AG08395 (cell line): ENCODE measurements at regions not wholly inside any gene's neighbourhood (a gene's known extent, or its start where the extent isn't known, plus 50 kb on each side); places are given as distances from the start of the nearest gene placed in this dataset.

Experiments
- DNase-seq: peaks from one replicate; pipeline ENCODE4 v3.0.0; 2012; ENCODE audit warnings: mixed read lengths, low spot score

DNA sequence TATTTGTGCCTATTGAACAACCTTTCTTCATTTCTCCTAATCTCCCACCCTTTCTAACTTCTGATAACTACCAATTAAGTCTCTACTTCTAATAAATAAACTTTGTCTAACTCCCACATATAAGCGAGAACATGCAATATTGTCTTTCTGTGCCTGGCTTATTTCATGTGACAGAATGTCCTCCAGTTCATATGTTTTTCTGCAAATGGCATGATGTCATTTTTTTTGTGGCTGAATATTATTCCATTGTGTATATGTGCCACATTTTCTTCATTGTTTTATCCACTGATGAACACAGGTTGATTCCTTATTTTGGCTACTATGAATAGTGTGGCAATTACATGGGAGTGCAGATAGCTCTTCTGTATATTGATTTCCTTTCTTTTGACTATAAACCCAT is 1041.5 kb upstream of the MANEA start:
- DNase-seq = no peak

DNA sequence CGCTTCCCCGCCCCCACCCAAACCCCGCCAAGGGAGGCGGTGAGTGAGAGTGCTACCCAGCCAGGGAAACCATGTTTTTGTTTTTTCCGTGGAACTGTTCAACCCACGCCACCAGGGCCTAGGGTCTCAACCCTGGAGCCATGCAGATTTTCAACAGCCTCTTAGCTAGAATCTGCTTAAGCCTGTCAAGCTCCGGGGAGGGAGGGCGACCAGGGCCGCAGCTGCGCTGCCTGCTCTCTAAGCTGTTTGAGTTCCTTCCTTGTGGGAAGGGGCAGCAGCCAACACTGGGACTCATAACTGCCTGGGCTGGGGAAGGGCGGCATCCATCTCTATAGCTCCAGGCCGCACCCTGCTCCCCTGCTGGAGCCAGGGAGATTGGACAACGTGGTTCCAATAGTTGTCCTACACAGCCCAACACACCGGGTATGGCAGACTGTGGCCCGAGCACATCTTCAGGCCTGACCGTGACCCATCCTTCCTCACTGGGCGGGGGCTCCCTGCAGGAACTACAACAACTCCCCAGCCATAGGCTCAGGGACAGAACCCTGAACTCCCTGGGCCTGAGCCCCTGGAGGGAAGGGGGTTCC is 1065.7 kb upstream of the MANEA start:
- no peak for DNase-seq

DNA sequence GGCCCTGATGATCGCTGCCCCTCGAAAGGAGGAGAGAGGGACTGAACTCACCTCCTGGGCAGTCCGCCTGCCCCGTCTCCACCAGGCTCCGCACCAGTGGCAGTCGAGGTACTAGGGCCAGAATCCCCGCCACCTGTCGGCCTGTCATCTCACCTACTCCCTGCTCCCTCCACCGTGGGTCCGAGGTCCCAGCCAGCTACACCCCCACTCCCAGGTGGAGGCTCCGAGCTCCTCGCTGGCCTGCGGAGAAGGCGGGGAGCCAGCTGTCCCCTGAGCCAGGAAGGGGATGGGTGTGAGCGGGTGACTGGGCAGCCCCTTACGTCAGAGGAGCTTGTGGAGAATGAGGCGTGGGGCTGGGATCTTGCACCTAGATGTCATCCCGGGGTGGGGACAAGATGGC is 1066.5 kb upstream of the MANEA start:
- DNase-seq = no peak

DNA sequence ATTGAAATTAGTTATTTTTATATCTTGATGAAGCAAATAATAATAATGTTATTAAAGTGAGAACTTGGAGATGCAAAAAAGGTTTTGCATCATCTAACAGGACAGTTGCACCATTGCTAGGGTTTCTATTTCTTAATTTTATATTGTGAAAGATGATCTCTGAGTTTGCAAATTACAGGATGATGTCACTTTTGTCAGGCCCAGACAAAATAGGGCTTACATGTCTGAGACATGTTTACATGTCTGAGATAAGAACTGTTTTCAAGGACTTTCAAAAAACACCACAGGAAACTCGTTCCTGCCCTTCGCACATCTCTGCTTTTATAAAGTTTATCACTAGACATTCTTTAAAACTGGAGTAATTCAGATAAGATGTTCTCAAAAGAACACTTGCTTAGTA is 1075.8 kb upstream of the MANEA start:
- DNase-seq = no peak

DNA sequence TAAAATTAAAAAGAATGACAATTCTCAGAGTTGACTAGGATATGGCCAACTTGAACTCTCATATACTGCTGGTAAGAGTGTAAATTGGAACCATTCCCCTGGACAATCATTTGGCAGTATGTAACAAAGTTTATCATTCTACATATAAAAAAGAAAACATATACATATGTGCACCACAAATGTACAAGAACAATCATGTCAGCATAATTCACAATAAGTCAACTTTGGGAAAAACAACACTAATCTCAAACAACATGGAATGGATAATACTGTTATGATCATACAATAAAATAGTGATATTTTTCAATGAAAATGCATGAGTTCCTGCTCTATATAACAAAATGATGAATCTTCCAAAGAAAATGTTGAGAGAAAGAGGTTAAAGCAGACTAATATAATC is 1078.7 kb upstream of the EPHA7 start:
- DNase-seq = no peak

DNA sequence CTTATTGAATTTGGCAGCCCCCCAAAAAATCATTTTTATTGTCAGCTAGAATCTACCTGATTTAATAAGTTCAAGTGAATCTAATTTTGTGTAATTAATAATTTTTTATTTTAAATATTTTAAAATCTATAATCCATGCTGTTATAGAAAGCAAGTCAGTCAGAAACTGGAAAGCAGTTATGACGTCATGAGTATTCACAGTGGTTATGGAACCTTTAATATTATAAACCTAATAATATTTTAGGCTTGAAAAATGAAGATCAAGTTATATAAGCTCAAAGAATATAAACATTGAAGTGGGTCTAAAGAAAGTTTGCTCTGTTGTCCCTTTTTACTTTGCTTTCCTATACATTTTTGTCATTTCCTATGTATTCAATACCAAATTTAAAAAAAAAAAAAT is 1075.1 kb upstream of the EPHA7 start:
- DNase-seq = no peak

DNA sequence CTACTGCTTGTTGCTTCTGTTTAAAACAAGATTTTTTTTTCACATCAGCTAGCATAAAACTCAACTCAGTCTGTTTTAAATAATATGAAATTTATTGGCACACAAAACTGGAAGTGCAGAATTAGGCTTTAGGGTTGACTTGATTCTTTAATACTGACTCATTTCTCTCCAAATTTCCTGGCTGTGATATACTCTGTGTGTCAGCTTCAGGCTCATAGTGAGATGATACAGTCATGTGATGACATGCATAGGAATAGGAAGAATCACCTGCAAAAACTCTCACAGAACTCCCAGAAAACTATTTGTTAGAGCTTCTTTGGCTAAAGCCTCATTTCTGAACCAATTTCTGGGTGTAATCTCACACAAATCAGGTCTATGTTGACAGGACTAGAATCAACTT is 1068.0 kb upstream of the EPHA7 start:
- DNase-seq = no peak

DNA sequence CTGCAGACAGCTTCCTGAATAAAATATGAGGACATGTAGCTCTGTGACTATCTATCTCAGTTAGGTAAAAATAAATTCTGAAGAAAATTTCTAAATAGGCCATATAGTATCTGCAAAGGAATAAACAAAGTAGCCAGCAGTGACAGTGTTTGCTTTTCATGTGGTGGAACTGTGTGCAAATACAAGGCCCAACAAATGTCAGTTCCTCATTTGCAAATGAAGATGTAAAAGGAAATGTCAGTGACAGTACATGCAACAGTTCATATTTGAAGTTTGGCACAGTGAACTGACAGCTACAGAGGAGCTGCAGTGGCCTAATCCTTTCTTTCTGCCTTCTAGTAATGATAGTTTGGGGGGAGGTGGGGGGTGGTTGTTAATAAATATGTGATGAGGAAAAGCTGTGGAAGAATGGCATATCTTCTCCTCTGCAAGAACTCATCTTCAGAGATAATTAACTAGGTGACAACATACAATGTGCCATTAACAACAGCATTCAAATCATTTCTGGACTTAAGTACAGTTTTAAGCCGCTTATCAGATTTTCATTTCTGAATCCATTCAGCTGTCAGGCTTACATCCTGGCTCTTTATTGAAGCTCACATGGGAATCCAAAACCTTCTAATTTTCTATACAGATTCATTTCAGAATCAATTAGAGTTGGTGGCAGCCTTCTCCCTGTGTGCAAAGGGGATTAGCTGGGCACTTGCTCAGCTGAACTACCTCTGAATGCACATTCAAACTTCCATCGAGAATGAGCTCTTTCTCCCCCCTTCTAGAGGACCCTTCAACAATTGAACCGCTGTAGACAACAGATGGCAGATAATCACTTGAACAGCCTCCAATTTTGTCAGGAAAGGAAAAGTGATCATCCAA is 1059.0 kb upstream of the EPHA7 start:
- DNase-seq = no peak

DNA sequence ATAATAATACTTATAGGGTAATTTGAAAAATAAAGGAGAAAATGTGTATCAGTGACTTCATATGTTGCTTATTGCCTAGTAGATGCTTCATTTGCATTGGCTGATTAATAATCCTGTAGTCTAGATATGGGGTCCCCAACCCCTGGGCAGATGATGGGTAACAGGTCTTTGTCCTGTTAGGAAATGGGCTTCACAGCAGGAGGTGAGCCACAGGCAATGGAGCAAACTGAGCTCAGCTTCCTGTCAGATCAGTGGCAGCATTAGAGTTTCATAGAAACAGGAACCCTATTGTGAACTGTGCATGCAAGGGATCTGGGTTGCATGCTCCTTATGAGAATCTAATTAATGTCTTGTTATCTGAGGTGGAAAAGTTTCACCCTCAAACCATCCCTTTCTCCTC is 1049.5 kb upstream of the EPHA7 start:
- DNase-seq = no peak

DNA sequence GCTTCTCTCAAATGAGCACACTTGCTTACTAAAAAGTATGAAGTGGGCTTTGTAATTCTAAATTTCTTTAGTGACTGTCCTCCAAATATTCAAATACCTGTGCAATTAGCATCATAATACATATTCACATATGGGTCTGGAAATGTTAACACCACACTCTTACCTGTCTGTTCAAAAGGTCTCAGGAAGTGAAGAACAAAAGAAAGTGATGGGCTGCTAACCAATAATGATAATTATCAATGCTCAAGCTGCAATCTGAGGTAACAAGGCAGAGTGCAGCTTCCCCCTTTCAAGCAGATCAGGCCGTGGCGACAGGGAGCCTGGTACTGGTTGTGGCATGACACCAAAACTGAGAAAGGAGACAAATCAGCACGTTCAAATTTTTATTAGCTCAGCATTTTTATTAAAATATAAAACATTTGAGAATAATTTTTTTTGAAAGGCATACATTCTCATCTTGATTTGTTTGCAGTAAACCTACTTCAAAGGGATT is 1044.7 kb upstream of the EPHA7 start:
- DNase-seq = no peak

DNA sequence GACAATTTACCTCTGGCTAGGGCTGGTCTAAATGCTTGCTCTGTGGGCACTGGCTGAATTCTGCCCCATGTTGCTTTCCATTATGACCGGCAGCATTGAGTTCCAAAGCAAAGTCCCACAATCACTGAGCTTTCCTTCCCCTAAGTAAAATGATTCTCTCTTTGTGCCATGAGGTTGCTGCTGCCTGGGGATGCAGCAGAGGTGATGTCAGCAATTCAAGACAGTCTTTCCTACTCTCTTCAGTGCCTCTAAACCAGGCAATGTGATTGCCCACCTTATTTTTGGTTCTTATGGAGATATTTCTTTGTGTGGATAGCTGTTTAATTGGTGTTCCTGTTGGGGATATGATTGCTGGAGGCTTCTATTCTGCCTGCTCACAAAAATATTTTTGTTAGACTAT is 1043.9 kb upstream of the EPHA7 start:
- DNase-seq = no peak

DNA sequence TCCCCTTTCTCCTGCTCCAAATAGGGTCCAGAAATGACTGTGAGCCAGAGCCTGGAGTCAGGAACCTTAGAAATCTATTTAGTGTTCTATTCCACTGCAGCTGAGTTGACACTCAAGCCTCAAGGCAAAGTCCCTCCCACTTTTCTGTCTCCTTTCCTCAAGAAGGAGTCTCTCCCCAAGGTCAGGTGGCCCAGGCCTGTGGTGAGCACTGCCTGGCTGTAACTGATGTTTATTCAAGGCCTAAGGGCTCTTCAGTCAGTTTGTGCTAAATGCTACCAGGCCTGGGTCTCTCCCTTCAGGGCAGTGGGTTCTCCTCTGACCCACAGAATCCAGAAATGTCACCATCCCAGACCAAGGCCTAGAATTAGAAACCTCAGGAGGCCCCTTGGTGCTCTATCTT is 1042.9 kb upstream of the EPHA7 start:
- no peak for DNase-seq

DNA sequence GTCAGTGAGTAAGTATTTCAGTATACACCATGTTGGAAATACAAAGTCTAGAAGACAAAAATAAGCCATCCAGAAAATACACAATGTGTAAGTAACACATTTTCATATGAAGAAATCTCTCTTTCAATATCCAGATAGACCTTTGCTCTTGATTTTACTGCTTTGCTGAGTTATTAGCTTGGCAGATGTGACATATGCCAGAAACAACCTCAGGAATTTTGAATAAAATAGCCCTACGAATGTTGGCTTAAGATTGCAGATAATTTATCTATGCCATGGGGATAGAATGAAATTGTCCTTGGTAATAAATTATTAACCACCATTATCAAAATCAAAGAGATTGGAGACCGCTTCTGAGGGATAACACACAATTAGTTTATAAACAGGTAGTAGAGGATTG is 1036.9 kb upstream of the EPHA7 start:
- DNase-seq = no peak

DNA sequence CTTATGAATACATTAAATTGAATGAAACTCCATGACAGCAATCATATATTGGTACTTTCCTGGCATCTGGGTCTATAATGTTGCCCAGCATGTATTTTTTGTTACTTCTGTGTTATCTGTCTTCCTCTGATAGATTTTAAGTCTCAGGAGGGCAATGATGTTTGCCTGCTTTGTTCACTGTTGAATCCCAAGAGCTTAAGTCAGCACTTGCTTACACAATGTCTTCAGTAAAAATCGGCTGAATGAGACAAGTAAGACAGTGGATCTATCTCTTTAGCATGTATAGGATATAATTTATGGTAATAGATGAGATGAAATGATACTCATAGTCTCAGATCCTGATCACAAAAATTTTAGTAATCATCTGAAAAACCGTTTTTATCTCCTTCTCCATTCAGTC is 1034.9 kb upstream of the EPHA7 start:
- no peak for DNase-seq

DNA sequence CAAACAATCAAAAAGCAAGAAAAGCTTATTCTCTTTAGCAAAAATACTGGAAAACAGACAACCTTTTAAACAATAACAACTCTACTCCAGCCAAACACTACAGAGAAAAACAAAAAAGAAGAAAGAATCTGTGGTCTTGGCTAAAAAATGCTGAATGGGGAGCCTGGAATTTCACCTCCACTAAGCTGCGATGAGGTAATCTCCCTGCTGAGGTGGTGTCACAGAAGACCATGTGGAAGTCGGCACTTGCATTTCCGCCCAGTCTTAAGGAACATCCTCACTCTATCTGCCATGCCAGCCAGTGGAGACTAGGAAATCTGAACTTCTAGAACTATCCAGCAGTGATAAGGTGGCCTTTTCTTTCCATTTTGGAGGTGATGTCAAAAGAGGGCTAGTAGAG is 1026.8 kb upstream of the EPHA7 start:
- no peak for DNase-seq

DNA sequence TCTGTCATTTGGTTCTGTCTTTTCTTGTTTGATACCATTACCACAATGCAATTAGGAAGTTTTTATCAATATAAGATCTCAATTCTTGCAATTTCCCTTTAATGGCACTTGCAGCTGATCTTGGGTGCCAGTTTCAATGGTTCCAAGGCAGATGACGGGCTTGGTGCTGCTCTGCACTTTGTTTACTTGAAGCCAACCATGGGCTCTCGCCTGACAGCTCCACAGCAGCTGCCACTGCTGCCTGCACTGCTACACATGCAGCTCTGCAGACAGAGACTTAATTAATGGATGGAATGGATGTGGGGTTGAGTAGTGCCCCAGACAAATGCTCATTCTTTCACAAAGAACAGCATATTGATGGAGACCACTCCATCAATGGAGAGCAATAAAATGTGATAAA is 1024.3 kb upstream of the EPHA7 start:
- DNase-seq = no peak

DNA sequence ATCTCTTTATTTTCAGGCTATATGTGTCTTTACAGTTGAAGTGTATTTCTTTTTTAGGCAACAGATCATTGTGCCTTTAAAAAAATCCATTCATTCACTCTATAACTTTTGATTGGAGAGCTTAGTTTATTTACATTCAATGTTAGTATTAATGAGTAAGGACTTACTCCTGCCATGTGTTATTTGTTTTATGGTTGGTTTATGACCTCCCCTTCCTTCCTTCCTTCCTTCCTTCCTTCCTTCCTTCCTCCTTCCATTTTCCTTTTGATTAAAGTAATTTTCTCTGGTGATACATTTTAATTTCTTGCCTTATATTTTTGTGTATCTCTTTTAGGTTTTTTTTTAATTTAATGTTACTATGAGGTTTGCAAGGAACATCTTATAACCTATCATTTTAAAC is 1005.3 kb upstream of the EPHA7 start:
- DNase-seq = no peak

DNA sequence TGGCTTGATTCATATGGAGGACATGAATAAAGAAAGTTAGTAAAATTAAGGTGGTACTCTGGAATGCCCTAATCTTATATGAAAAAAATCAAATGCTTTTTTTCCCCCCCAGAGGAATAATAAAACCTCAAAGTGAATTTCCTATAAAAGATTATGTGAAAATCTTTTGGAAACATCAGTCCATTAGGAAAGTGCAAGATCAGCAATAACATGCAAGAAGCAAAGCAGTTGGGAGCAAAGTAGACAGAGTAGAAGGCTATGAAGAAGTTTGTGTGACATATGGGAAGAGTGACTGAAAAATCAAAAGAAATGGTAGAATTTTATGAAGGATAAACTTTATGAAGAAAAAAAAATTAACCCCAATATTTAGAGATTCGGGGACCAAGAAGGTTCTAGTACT is 998.0 kb upstream of the EPHA7 start:
- no peak for DNase-seq

DNA sequence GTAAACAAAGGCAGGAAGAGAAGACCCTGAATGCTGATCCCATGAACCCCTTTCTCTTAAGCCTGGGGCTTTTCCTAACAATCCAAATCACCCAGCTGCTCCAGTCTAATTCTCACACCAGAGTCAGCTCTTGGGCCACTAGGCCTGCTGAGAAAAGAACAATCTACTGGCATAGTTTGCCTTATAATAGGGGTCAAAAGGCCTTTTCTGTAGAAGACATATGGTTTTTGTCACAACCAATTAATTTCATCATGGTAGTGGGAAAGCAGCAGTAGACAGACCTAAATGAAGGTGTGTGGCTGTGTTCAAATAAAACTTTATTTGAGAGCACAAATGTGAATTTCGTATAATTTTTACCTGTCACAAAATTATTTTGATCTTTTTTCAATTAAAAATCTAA is 994.7 kb upstream of the EPHA7 start:
- DNase-seq = no peak

DNA sequence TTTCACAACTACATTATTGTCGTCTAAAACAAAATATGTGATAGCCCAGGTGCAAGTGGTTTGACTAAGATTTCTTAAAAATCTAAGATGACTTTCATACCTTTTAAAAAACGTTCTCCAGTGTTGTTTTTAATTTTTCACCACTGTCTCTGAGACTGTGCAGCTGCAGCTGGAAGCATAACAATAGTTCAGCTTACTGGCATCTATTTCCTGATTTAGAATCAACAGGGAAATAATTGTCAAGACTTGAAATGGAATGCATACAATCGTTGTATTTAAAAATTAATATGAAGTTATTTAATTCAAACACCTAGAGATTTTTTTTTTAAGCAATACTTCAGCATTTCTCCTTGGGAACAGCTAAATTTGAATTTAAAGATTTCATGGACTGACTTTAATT is 982.0 kb upstream of the EPHA7 start:
- DNase-seq = no peak

DNA sequence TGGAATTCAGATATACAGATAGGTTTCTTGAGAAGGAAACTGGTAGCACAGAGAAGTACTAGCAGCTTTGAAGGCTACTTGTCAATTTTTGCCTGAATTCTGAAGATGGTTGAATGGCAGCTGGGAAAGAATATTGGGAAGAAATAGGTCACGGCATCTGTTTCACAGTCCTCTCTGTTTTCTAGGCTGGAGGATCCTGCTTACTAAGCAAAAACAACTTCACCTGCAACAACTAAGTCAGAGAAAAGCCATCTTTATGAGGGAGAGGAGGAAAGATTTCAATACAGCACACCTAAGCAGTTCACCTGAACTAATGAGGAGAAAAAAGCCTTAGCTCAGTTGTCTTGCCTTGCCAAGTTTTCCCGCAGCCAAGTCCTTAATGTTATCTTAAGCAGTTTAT is 975.5 kb upstream of the EPHA7 start:
- no peak for DNase-seq

DNA sequence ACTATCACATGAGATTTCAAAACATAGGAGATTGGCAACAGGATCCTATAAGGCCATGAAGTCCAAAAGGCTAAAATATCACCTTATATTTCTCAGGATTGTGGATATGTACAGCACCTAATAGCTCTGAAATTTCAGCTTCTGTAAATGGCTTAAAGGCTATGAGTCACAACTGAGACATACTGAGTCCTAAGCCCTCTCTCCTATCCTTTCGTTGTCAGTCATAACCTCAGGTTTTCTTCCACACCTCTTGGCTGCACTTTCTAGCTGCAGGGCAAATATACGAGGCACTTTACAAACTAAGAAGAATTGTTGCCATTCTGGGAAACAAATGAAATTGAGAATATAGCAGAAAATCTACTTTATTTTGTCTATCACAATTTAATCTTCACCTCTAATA is 969.9 kb upstream of the EPHA7 start:
- DNase-seq = no peak

DNA sequence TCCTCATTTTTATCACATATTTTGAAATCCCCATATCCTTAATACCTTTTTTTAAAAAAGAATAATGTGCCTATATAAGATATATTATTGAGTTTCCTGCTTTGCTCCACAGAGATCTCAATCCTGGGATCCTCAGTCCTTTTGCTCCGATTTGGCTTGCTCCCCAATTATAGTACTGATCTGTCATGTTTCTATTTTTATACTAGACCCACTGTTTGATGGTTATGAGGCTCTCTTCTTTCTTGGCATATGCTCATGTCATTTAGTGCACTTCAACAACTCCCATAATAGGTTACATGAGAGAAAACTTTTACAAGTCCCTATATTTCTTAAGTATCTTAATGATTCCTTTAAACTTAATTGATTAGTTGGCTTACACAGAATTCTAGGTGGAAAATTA is 958.5 kb upstream of the EPHA7 start:
- DNase-seq = no peak

DNA sequence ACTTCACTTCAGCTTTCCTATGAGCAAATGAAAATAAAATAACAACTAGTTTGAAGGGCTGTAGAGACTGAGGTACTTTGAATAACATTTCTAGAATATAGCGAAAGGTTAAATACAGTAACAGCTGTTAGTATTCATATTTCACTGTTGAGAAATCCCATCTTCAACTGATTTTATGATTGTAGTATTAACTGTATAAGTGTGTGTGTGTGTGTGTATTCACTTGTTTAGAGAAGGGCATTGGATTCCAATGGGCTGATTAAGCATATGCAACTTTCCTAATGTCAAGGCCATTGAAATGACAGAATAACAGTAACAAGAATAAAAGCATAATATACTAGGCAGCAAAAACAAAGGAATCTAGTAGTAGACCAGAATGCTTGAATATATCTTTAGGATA is 957.5 kb upstream of the EPHA7 start:
- DNase-seq = no peak
